HFFc6 (cell line): ENCODE measurements at regions not wholly inside any gene's neighbourhood (a gene's known extent, or its start where the extent isn't known, plus 50 kb on each side); places are given as distances from the start of the nearest gene placed in this dataset.

Source experiments
- DNase-seq: peaks from one replicate; pipeline ENCODE4 v3.0.0-alpha.2; 2018
- H3K27ac Mint-ChIP-seq: 2 replicates; pipeline ENCODE4 v1.8.0; 2020; ENCODE audit warnings: mild to moderate bottlenecking, mixed read lengths
- H3K27me3 Mint-ChIP-seq: 2 replicates; pipeline ENCODE4 v1.8.0; 2021; ENCODE audit warnings: mild to moderate bottlenecking, moderate library complexity, mixed read lengths; ENCODE audit not compliant: insufficient read depth
- H3K36me3 Mint-ChIP-seq: 2 replicates; pipeline ENCODE4 v1.8.0; 2021; ENCODE audit warnings: low read depth, mixed read lengths
- H3K4me1 Mint-ChIP-seq: 2 replicates; pipeline ENCODE4 v1.8.0; 2020; ENCODE audit warnings: low read depth, mixed read lengths
- H3K4me3 Mint-ChIP-seq: 2 replicates; pipeline ENCODE4 v1.8.0; 2020; ENCODE audit warnings: mild to moderate bottlenecking, moderate library complexity, mixed read lengths
- H3K9me3 Mint-ChIP-seq: 2 replicates; pipeline ENCODE4 v1.8.0; 2020; ENCODE audit warnings: mild to moderate bottlenecking, mixed read lengths
- CTCF ChIP-seq: fragments of 200-600 bp; sonication (generic); IDR thresholded peaks from 2 replicates; pipeline ENCODE4 v1.5.0; 2021; ENCODE audit warnings: antibody characterized with exemption, mild to moderate bottlenecking

- H3K4me3 Mint-ChIP-seq: no peak overlapping the region
- H3K36me3 Mint-ChIP-seq: no peaks in the 10 kb centered on the region
- no peaks in the 10 kb centered on the region; the same call in 1 of the 2 replicates for H3K9me3 Mint-ChIP-seq
- no peaks in the 10 kb centered on the region for H3K4me1 Mint-ChIP-seq
- TF ChIP-seq CTCF: no peak
- no peaks in the 10 kb centered on the region; the same call in 1 of the 2 replicates for H3K27me3 Mint-ChIP-seq
- DNase-seq: no peak
- no peak overlapping the region for H3K27ac Mint-ChIP-seq
These were observed 617.8 kb downstream of the MRPL39 start for GRCh38 chr21:24989516-24989915.

- no peaks in the 10 kb centered on the region; the same call in 1 of the 2 replicates for H3K27me3 Mint-ChIP-seq
- no peak for TF ChIP-seq CTCF
- H3K36me3 Mint-ChIP-seq: no peaks in the 10 kb centered on the region
- H3K4me3 Mint-ChIP-seq: no peak overlapping the region
- no peak for DNase-seq
- H3K4me1 Mint-ChIP-seq: no peaks in the 10 kb centered on the region
- no peak overlapping the region for H3K27ac Mint-ChIP-seq
- H3K9me3 Mint-ChIP-seq: no peaks in the 10 kb centered on the region; the same call in 1 of the 2 replicates
These were observed 618.3 kb downstream of the MRPL39 start for GRCh38 chr21:24988941-24989340.

- TF ChIP-seq CTCF: no peak
These were observed 631.0 kb downstream of the MRPL39 start for GRCh38 chr21:24976238-24976637.

GRCh38 chr21:24969068-24969467, 638.2 kb downstream of the MRPL39 start:
- no peak for DNase-seq

More at GRCh38 chr21:24976238-24976637, 631.0 kb downstream of the MRPL39 start:
- Mint-ChIP-seq H3K36me3 (no peaks in the 10 kb centered on the region), H3K27ac (no peak overlapping the region), H3K4me1 (no peaks in the 10 kb centered on the region), H3K9me3 (peaks cover 12% of the 10 kb centered on the region), H3K4me3 (no peak overlapping the region), H3K27me3 (peaks cover 3% of the 10 kb centered on the region; the same call in 1 of the 2 replicates)
- DNase-seq: no peak

GRCh38 chr21:24955275-24955961, 651.9 kb downstream of the MRPL39 start:
- Mint-ChIP-seq H3K36me3 (no peaks in the 10 kb centered on the region), H3K9me3 (no peaks in the 10 kb centered on the region), H3K27ac (no peak overlapping the region), H3K4me1 (no peaks in the 10 kb centered on the region), H3K27me3 (peaks cover 1% of the 10 kb centered on the region; the same call in 1 of the 2 replicates), H3K4me3 (no peak overlapping the region)
- DNase-seq: no peak
- no peak for TF ChIP-seq CTCF

More at GRCh38 chr21:24969068-24969467, 638.2 kb downstream of the MRPL39 start:
- Mint-ChIP-seq H3K9me3 (peaks cover 14% of the 10 kb centered on the region), H3K4me1 (no peaks in the 10 kb centered on the region), H3K27ac (no peak overlapping the region), H3K36me3 (no peaks in the 10 kb centered on the region), H3K27me3 (peaks cover 3% of the 10 kb centered on the region; the same call in 1 of the 2 replicates), H3K4me3 (no peak overlapping the region)
- TF ChIP-seq CTCF: no peak
